Ramos (cell line): ENCODE measurements at regions not wholly inside any gene's neighbourhood (a gene's known extent, or its start where the extent isn't known, plus 50 kb on each side); places are given as distances from the start of the nearest gene placed in this dataset.

Source experiments
- in situ Hi-C: fragments of 300-500 bp; cut with MboI; formaldehyde crosslinking; loops from one replicate; pipeline ENCODE4 v1.14.3; 2022; ENCODE audit warnings: low sequenced_read_pairs; ENCODE audit not compliant: unreplicated experiment

DNA sequence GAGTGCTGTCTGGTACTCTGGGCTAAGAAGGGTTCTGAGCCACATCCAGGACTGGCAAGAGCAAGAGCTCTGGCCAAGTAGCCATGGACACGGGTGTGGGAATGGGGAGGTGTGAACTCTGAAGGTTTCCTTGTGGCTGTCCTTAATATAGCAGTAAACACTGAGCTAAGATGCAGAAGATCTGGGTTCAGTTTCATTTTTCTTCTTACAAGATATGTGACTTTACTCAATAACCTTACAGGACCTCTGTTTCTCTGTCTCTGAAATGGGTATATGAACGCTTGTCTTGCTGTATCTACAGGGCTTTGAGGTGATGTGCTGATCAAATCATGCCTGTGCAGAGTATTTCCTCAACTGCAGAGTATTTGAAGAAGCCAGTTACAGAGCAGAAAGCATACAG, 521.2 kb downstream of the VRK1 start:
- in situ Hi-C loops = no loop called here

DNA sequence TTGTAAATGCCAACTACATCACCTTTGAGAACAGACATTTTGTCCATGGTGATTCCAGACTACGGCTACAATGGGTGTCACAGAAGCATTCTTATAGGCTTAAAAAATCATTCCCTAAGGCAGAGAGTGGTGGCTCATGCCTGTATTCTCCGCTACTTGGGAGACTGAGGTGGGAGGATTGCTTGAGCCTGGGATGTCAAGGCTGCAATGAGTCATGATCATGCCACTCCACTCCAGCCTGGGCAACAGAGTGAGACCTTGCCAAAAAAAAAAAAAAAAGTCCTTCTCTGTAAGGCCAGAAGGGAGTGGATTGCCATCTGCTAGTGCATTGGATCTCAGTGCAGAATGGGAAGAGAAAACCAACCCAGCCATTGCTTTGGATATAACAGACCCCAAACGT, 522.5 kb downstream of the VRK1 start:
- in situ Hi-C loops = no loop called here

DNA sequence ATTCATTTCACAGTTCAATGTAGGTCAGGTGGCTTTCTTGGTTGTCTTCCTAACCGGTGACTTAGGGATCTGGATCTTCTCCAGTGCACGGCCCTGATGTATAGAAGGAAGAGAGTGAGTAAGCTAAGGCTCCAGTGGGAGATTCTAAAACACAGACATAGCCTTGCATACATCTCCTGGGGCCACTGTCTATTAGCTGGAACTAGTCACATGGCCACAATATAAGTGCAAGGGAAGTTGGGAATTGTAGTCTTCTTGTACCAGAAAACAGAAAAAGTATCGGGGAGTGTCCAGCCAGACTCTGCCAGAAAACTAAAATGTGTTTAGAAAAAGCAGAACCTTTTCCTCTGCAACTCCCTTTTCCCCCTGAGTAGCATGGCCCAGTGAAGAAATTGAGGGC, 531.6 kb downstream of the VRK1 start:
- in situ Hi-C loops = no loop called here

DNA sequence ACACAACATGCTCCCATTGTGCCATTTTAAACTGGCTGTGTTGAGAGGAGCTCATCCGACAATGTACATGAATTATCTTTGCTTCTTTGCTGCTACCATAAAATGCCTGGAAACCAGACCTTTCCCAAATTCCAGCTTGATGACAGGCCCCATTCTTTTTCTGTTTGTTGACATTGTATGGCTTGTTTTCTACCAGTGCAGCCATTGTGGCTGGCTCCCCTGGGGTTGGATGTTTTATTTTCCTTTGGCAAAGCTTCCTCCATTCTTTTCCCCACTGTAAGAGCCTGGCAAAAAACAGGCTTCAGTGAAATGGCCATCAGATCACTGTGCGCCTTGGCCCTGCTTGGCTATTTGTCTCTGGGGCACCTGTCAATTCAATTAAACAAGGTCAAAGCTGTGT, 532.5 kb downstream of the VRK1 start:
- in situ Hi-C loops = no loop called here

DNA sequence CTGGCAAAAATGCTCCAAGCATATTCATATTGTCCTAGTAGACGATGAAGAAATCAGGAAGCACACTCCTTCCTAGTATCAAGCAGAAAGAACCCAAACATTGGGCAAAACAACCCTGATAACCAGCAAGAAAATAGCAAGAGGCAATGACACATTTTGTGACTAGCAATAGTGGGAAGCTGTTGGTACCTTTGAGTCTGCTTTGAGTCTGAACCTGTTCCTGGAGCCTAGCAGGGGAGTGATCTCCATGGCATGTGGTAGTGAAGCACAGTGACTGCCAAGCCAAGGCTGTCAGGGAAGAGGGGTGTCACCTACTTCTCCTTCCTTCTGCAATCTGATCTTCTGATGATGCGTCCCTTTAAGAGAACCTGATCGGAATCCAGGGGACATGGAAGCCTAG, 533.9 kb downstream of the VRK1 start:
- in situ Hi-C loops = no loop called here

DNA sequence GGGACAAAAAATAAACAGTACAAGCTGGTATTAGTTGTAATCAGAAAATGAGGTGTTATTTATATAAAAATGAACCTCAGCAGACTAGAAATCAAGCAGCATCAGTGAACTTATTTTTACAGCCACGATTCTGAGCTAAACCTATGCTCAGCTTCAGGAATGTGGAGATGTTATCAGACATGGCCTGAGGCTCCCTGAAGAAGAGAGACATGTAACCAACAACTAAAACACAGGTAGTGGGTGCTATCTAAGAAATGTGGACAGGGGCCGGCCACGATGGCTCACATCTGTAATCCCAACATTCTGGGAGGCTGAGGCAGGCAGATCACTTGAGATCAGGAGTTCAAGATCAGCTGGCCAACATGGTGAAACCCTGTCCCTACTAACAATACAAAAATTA, 534.3 kb downstream of the VRK1 start:
- in situ Hi-C loops = no loop called here

DNA sequence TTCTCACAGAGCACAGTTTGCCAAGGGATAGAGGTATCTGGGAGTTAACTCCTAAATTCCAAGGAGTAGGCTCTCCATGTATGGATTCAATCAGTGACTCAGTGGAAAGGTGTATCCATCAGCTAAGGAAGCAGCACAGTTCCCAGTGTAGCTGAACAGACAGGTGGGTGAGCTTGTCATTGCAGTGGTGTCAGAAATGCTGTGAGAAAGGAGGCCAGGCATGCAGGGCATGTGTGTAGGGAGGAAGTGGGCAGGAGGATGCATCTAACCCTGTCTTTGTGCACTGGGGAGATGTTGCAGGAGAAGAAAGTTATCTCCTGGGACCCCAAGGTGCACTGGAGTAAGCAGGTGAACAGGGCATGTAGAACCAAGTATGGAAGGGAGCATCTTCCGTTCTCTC, 539.0 kb downstream of the VRK1 start:
- in situ Hi-C loops = no loop called here

DNA sequence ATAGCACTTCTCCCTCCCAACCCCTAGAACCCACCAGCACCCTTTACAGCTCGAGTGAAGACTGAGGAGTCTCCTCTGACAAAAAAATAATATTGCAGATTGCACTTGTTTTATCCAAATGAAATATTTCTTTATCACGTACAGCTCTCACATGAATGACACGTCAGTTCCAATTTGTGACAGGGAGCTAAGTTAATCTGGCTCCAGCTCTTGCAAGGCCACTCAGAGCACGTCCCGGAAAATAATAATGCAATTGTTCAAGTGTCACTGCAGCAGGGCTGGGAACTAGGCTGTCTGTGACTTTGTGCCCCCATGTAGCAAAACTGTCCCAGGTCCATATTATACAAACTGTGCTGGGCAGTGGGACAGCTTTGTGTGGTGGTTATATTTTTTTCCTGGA, 539.6 kb downstream of the VRK1 start:
- in situ Hi-C loops = no loop called here

DNA sequence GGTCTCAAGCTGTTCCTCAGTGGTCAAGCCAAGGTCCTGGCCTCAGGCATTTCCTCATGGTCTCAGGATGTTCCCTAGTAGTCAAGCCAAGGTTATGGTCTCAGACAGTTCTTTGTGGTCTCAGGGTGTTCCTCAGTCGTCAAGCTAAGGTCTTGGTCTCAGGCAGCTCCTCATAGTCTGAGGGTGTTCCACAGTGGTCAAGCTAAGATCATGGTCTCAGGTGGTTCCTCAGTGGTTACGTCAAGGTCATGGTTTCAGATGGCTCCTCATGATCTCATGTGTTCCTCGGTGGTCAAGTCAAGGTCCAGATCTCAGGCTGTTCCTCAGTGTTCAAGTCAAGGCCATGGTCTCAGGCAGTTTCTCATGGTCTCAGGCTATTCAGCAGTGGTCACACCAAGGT, 540.1 kb downstream of the VRK1 start:
- in situ Hi-C loops = no loop called here

DNA sequence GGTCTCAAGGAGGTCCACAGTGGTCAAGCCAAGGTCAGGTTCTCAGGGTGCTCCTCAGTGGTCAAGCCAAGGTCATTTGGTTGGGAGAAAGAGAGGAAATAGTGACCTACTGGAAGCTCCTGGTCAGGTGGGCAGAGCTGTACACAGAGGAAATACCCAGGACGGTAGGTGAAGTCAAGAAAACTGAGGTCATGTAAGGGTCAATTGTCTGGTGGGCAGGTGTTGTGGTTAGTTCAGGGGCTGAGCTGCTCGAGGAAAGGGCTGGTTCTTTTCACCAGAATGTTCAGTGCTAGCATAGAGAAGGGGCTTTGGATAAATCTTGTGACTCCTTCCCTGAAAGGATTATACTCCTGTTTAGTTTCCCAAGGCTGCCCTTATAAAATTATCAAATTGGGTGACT, 540.5 kb downstream of the VRK1 start:
- in situ Hi-C loops = no loop called here

DNA sequence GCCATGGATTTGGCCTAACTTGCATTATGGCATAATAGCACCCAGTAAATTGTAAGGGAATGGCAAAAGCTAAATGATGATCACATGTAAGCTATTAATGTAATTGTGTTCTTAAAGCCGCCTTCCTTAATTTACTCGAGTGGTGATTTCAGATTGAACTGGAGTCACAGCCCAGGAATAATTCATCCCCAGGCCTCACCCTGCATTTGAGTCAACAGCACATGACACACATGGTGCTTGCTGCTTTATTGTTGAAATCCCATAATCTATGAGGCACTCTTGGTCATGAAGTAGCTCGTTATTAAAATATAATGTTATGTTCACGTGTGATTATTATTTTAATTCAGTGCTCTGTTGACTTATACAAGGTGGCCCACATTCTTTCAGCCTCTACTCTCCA, 547.5 kb downstream of the VRK1 start:
- in situ Hi-C loops = no loop called here

DNA sequence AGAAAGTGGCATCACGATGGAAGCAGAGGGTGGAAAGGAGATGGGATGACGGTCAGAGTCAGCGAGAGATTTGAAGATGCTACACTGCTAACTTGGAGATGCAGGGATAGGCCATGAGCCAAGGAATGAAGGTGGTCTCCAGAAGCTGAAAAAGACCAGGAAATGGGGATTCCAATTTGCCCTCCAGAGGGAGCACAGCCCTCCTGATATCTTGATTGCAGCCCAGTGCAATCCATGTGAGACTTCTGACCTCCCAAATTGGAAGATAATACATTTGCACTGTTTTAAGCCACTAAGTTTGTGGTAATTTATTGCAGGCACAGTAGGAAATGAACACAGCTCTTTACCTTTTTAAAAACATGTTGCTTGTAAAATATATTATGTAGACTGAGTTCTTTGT, 549.5 kb downstream of the VRK1 start:
- in situ Hi-C loops = no loop called here

DNA sequence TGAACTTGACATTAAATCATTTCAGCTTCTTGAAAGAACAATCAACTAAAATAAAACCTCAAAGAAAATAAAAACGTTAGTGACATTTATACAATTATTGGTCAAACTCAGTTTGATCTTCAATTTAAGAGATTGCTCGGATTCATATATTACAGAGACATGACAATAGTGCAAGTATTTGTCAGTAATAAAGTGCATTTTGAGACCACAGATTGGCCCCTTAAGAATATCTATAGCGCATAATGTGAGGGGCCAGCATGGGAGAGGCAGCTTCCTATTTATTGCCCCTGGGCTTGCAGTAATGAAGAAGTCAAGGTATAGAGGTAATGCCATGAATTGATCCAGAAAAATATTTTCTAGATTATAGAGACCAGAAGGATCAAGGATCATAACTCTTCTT, 552.3 kb downstream of the VRK1 start:
- in situ Hi-C loops = no loop called here

DNA sequence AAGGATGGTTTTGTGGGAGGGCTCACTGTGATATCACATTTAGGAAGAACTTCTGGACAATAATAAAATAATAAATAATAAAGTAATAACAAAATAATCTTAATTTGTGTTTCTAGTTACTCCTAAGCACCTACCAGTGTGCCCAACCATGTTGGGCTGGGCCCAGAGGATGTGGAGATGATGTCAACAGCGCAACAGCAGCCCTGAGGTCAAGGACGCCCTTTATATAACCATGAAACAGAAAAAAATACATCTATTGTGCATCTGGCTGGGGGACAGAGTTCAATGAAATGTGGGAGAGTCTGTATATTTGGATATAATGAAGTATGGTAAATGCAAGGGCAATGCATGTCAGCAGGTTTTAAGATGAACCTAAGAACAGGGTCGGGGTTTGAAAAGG, 552.8 kb downstream of the VRK1 start:
- in situ Hi-C loops = no loop called here

DNA sequence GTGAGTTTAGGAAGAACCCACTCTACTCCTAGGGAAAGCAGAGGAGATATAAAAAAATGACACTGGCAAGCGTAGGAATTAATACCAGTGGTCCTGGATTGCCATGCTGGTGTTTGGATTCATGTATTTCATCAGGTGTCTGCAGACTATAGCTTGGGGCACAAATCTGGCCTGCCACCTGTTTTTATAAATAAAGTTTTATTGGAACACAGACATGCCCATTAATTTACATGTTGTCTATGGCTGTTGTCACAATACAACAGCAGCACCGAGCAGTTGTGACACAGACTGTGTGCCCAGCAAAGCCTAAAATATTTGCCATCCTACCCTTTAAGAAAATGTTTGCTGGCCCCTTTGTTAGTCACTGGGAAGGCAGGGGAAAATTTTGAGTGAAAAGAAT, 553.2 kb downstream of the VRK1 start:
- in situ Hi-C loops = no loop called here

DNA sequence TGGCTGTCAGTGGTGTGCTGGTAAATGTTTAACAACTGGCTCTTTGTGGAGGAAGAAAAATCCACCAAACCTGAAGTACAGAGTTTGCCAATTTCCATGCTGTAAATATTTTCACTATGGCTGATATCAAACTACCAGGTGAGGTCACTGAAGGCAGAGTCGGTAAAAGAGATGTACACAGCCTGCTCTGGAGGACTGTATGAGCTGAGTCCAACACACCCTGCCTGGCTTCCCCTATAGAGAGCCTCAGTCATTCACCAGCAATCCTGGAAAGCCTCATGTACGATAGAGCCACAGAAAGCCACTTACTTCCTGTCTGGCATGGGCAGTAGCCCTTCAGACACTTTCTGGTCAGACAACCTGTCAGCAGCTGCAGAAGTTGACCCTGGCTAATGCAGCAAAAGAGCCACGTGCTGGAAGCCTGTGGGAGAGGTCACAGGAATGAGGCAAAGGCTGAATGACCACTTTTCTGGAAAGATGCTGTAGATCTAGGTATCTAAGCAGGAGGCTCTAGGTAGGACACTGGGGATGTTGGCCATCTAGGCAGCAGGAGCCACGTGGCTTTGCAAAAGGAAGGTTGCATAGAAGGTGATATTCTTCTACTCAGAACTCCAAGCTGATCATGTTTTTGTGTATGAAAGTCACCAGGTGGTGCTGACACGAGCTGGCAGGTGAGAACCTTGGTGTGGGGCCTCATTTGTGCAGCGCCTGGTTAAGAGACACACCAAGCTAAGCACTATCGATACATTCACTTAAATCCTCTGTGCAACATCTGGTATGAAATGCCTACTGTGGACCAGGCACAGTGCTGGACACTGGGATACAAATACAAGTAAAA, 553.9 kb downstream of the VRK1 start:
- in situ Hi-C loops = no loop called here

DNA sequence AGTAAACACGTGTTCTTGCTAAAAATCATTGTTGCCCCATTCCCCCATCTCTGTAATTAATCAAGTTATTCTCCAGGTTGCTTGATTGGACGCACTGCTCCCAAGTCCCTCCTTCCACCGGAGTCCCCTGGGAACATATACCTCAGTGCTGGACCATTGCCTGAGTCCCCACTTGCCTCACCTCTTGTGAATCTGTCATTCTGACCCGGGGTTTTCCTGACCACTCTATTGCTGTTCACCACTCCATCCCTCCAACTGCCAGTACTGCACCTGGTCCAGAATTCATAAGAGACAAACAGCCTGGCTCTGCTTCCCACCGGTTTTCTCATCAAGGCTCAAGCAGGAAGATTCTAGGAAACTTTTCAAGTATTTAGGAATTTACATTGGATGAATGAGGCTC, 555.9 kb downstream of the VRK1 start:
- in situ Hi-C loops = no loop called here

DNA sequence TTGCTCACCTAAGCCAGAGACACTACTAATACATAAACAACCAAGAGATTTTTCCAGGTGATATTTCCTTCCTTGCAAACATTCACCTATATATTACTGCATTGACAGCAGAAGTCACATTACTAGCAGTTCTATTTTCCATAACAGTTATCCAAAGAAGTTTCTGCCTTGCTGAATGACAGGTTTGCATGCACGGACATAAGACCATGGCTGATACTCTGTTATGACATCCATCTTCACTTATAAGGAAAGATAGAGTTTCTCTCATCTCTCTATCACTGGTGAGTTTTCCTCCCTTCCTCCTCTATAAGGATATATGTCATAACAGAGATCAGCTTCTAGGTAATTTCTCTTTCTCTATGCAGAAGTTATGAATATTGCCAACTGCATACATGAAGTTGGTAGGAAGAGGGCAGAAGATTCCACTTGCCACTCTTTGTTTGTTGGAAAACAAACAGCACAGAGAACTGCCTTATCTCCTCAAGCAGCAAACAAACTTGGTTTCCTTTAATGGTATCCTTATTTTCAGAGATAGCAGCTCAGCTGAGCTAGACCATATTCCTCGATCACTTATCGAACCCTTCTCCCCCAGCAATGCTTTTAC, 557.0 kb downstream of the VRK1 start:
- in situ Hi-C loops = no loop called here

DNA sequence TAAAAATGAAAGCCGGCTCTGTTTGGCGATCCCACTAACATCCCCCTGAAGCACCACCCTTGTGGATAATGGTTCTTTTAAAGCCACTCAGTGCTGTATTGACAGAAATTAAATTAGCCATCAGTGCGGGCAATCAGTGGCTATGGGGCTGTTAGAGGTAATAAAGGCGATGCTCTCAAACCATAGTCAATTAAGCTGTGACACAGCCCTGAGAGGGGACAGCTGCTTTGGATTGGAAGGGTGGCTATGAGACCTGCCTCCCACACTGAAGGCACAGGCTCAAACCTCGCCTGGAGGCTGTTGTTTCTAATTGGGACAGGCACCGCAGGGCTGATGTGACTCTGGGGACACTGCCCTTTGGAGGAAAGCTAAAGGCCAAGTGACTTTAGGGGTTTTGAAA, 562.2 kb downstream of the VRK1 start:
- in situ Hi-C loops = no loop called here

DNA sequence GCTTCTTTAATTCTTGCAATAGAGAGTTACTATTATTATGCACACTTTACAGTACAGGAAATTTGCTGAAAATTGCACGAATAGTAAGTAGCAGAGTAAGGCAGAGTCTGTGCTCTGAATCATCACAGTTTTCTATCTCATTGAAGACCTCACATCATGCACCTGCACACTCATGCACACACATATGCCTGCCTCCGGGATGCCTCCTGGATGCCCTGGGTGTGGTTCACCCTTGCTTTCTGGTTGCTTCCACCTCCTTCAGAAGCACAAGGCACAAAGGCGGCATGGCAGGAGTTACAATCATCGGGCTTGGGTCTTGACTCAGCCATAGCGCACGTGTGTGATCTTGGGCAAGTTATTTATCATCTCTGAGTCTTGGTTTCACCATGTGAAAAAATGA, 564.0 kb downstream of the VRK1 start:
- in situ Hi-C loops = no loop called here

DNA sequence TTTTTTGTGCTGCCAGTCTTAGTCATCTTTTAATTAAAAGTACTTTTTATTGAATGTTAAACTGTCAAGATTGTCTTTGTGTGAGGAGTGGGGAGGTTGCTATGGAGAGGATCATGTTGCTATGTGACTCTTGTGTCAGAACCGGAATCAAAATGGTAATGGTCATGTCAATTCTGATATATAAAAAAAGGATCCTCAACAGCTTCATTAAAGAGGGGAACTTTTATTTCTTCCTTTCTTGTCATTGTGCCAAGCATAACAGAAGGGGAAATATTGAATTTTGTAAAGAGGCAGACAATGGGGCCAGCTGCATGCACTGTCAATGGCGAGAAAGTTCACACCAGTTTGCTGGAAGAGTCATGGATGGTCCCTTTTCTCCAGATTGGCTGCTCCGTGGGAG, 564.8 kb downstream of the VRK1 start:
- in situ Hi-C loops = no loop called here

DNA sequence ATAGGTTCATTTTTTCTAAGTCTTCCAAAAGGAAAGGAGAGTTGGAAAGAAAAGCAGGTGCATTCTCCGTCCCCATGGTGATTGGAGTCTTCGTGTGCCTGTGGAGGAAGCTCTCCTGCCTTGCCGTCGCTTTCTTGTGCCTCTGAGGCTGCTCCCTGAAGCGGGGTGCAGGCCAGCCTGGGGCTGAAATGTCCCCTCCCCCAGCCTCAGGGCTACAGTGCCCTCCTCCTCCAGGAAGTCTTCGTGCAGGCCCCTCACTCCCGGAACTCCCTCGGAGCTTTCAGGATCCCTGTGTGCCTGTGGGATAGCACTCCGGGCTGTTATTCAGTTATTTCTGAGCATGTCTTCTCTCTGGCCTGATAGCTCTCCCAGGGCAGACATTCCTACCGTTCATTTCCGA, 569.2 kb downstream of the VRK1 start:
- in situ Hi-C loops = no loop called here
